Tibial nerve (tissue), 4 donors: ENCODE measurements at regions not wholly inside any gene's neighbourhood (a gene's known extent, or its start where the extent isn't known, plus 50 kb on each side); places are given as distances from the start of the nearest gene placed in this dataset.

Experiments used
- DNase-seq, 2 donors: peaks; one replicate each; pipeline ENCODE4 v3.0.0-alpha.2; 2019; ENCODE audit warnings: low spot score in 2 of 2
- H3K27ac ChIP-seq, 4 donors: fragments of 200-600 bp; sonication (generic) in 3 of 4; one replicate each; pipeline ENCODE4 v1.5.1; 2017 to 2019; ENCODE audit warnings: mild to moderate bottlenecking in 1 of 4
- H3K27me3 ChIP-seq, 2 donors: fragments of 200-600 bp; sonication (generic) in 1 of 2; one replicate each; pipeline versions ENCODE4 v1.5.1 to v1.6.0; 2017 to 2019
- H3K36me3 ChIP-seq, 3 donors: fragments of 200-600 bp; sonication (generic); one replicate each; pipeline ENCODE4 v1.5.1; 2018 to 2019
- H3K4me1 ChIP-seq, 4 donors: fragments of 200-600 bp; sonication (generic) in 3 of 4; one replicate each; pipeline ENCODE4 v1.5.1; 2017 to 2019
- H3K4me3 ChIP-seq, 4 donors: fragments of 200-600 bp; sonication (generic) in 3 of 4; one replicate each; pipeline ENCODE4 v1.5.1; 2017 to 2019; ENCODE audit warnings: mild to moderate bottlenecking in 1 of 4, moderate library complexity in 1 of 4
- H3K9me3 ChIP-seq, 4 donors: fragments of 200-600 bp; sonication (generic) in 3 of 4; one replicate each; pipeline ENCODE4 v1.5.1; 2017 to 2019
- EP300 ChIP-seq, 2 donors: sonication (generic); formaldehyde crosslinking; IDR thresholded peaks; one replicate each; pipeline ENCODE4 v1.6.1; 2017; ENCODE audit warnings: antibody characterized with exemption in 2 of 2, mild to moderate bottlenecking in 1 of 2
- POLR2A ChIP-seq, 2 donors: fragments of 450-650 bp; IDR thresholded peaks; one replicate each; pipeline ENCODE4 v1.6.1; 2017; ENCODE audit warnings: antibody characterized with exemption in 2 of 2, mild to moderate bottlenecking in 2 of 2, moderate library complexity in 2 of 2
- WGBS, 2 donors: methylation state at CpG; one replicate each; pipeline ENCODE4 v1.1.5; 2018; 5-methylcytosine and 5-hydroxymethylcytosine counted together
- TF ChIP-seq, protein P1 (sequence below), 5 experiments: fragments of 200-600 bp in 3 of 5; fragments of 450-650 bp in 2 of 5; sonication (generic) in 3 of 5; IDR thresholded peaks; one replicate each; pipeline ENCODE4 v1.5.1; 2016 to 2019; ENCODE audit warnings: antibody characterized with exemption in 5 of 5, mild to moderate bottlenecking in 3 of 5, moderate library complexity in 2 of 5

DNA sequence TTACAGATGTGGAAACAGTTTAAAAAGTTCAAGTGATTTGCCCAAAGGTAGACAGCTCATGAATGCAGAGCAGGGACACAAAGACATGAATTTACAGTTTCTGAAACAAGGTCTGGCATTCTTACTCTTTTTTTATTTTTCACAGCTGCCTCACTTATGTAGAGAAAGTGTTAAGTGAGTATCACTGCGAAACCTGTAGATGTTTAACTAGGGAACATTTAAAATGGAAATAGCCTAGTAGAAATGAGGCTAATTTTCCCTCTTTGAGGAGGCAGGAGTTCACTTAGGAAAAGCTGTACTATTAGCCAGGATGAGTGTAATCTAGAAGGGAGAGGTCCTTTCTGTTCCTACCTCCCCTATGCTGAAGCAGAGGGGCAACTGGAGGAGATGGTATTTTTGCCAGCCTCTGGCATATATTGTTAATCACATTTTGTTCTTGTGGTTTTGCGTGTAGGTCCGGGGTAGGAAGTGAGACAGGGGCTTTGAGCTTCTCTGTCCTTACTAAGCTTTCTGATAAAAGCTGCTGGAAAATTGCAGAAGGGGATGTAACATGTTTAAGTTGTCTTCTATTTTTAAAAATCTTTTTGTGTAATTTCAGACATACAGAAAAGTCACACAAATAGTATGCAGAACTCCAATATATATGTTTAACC lies 492.8 kb upstream of the NR3C2 start:
- no peaks in the 10 kb centered on the region for H3K4me1 ChIP-seq
- no peak overlapping the region for H3K27ac ChIP-seq
- WGBS, 2 donors: 51 to 53% methylated on average over 3 of the region's 3 CpGs
- peaks cover 0 to 23% (median 4%) of the 10 kb centered on the region in 4 donors for H3K9me3 ChIP-seq
- TF ChIP-seq, protein P1, sequence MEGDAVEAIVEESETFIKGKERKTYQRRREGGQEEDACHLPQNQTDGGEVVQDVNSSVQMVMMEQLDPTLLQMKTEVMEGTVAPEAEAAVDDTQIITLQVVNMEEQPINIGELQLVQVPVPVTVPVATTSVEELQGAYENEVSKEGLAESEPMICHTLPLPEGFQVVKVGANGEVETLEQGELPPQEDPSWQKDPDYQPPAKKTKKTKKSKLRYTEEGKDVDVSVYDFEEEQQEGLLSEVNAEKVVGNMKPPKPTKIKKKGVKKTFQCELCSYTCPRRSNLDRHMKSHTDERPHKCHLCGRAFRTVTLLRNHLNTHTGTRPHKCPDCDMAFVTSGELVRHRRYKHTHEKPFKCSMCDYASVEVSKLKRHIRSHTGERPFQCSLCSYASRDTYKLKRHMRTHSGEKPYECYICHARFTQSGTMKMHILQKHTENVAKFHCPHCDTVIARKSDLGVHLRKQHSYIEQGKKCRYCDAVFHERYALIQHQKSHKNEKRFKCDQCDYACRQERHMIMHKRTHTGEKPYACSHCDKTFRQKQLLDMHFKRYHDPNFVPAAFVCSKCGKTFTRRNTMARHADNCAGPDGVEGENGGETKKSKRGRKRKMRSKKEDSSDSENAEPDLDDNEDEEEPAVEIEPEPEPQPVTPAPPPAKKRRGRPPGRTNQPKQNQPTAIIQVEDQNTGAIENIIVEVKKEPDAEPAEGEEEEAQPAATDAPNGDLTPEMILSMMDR (IDR thresholded peaks at IDR 0.05): no peak
- TF ChIP-seq EP300 (IDR thresholded peaks at IDR 0.05): no peak
- TF ChIP-seq POLR2A (IDR thresholded peaks at IDR 0.05): no peak
- no peaks in the 10 kb centered on the region for H3K27me3 ChIP-seq
- DNase-seq: no peak
- no peaks in the 10 kb centered on the region for H3K36me3 ChIP-seq
- H3K4me3 ChIP-seq: no peak overlapping the region

DNA sequence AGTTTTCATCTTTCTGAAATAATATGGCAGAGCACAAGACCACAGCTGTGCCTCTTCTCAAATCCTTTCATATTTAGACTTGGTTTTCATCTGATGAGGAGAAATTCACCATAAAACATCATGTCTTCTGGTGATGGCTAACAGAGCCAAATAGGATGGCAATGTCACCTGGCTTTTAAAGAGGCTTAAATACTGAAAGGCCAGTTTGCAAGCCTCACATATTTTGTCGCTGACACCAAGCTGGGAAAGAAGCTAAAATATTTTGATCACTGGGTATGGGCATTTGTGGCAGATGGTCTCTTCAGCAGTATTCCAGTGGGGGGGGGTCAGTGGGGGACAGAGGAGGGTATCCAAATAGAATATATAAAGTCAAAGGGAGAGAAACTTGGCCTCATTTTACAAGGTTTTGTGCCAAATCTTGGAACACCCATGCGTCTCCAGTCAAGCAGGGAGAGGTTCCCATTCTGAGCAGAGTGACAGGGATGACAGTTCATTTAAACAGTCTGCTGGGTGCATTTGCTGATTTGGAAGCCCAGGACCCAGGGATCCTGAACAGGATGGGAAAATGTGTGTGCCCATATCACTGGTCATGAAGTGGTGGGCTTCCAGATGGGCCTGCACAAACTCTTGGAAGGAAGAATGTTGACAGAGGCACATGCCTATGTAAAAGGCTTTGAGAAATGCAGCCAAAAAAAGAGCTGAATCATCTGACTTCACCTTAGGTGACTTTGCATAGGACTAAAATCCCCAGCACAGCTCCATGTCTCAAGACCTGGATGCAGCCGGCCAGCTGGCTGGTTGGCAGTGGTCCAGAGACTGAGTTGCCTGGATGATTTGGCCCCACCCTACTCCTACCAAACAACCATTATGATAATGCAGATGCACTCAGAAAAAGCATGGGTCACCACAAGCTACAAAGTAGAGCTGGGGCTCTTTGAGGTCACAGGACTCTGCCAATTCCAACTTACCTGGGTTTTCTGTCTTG lies 484.4 kb upstream of the NR3C2 start:
- 81 to 88% methylated on average over 3 of the region's 3 CpGs for whole genome bisulfite sequencing, 2 donors
- no peak overlapping the region for H3K4me3 ChIP-seq
- H3K9me3 ChIP-seq: peaks cover 0 to 25% (median 4%) of the 10 kb centered on the region in 4 donors
- no peaks in the 10 kb centered on the region for H3K36me3 ChIP-seq
- DNase-seq: no peak
- no peaks in the 10 kb centered on the region for H3K27me3 ChIP-seq
- no peak overlapping the region for H3K27ac ChIP-seq
- H3K4me1 ChIP-seq: no peaks in the 10 kb centered on the region
- TF ChIP-seq EP300 (IDR thresholded peaks at IDR 0.05) (no peak), POLR2A (IDR thresholded peaks at IDR 0.05) (no peak)
- TF ChIP-seq, protein P1 (IDR thresholded peaks at IDR 0.05): no peak

DNA sequence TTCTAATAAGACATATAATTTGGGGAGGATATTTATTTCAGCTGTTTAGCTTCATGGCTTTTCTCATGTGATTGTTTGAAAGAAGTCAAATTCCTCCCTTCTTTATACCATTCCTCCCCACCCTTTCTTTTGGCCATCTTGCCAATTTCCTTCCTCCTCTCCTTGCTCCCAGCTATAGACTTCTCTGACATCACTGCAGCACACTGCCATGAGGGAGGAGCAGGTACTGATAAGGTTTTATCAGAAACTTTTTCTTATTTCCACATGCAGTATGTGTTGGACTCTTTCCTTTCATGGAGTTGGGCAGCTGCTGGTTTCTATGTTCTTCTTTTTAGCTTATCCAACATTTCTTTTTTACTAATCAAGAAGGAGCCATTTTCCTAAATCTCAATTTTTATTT lies 481.7 kb upstream of the NR3C2 start:
- Histone ChIP-seq H3K27ac (no peak overlapping the region), H3K4me3 (no peak overlapping the region), H3K9me3 (peaks cover 0 to under 1% (median 0%) of the 10 kb centered on the region in 4 donors), H3K4me1 (no peaks in the 10 kb centered on the region), H3K27me3 (no peaks in the 10 kb centered on the region), H3K36me3 (no peaks in the 10 kb centered on the region)
- TF ChIP-seq EP300 (IDR thresholded peaks at IDR 0.05) (no peak), POLR2A (IDR thresholded peaks at IDR 0.05) (no peak)
- TF ChIP-seq, protein P1 (IDR thresholded peaks at IDR 0.05): no peak
- DNase-seq: no peak

DNA sequence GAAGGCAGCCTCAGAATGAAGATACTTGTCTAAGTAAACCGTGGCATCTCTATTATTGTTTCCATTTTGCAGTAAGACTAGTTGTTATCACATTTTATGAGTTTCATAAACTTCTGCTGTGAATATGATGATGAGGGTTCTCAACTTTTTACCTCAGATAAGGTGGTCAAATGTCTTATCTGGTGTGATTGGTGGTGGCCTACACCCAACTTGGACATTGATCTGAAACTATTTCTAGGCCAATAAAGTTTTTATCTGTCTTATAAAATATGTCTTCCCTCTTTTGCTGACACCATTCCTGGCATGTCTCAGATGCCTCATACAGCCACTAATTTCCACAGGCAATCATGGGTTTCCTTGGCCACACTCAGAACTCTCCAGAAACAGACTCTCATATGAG lies 480.3 kb upstream of the NR3C2 start:
- no peaks in the 10 kb centered on the region for H3K36me3 ChIP-seq
- no peaks in the 10 kb centered on the region for H3K27me3 ChIP-seq
- no peak overlapping the region for H3K4me3 ChIP-seq
- H3K9me3 ChIP-seq: no peaks in the 10 kb centered on the region
- no peak for TF ChIP-seq POLR2A (IDR thresholded peaks at IDR 0.05)
- TF ChIP-seq, protein P1 (IDR thresholded peaks at IDR 0.05): no peak
- no peak for TF ChIP-seq EP300 (IDR thresholded peaks at IDR 0.05)
- no peak overlapping the region for H3K27ac ChIP-seq
- 88 to 93% methylated on average over 1 of the region's 1 CpG for WGBS, 2 donors
- no peaks in the 10 kb centered on the region for H3K4me1 ChIP-seq
- no peak for DNase-seq

DNA sequence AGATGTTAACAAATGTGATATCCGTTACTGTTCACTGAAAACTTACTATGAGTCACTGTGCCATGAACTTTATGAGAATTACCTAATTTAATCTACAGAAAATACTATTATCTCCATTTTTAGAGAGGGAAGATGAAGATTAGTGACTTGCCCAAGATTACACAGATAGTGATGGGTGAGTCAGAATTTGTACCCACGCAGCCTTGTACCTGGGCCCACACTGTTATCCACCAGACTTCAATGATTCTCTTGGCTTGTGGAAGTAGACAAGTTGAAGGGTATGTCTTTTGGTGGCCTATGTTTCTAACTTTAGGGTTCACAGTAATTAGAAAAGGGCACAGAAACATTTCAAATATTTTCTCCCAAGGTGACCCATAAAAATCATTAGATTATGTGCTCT lies 472.5 kb upstream of the NR3C2 start:
- Histone ChIP-seq H3K4me3 (no peak overlapping the region), H3K9me3 (no peaks in the 10 kb centered on the region), H3K27me3 (no peaks in the 10 kb centered on the region), H3K36me3 (no peaks in the 10 kb centered on the region), H3K27ac (no peak overlapping the region), H3K4me1 (no peaks in the 10 kb centered on the region)
- TF ChIP-seq POLR2A (IDR thresholded peaks at IDR 0.05) (no peak), EP300 (IDR thresholded peaks at IDR 0.05) (no peak)
- TF ChIP-seq, protein P1 (IDR thresholded peaks at IDR 0.05): no peak
- WGBS, 2 donors: 89 to 98% methylated on average over 2 of the region's 2 CpGs
- no peak for DNase-seq
